Gastrocnemius medialis (tissue), 4 donors: ENCODE measurements at regions not wholly inside any gene's neighbourhood (a gene's known extent, or its start where the extent isn't known, plus 50 kb on each side); places are given as distances from the start of the nearest gene placed in this dataset.

Source experiments
- ATAC-seq, 2 donors: fragments of 150-250 bp; one replicate each; pipeline ENCODE4 v1.9.1; 2016
- DNase-seq, 2 donors: peaks; one replicate each; pipeline ENCODE4 v3.0.0-alpha.2; 2019
- H3K27ac ChIP-seq, 4 donors: fragments of 200-600 bp; sonication (generic); 1 replicate in 1 of 4; 2 replicates in 3 of 4; pipeline ENCODE4 v1.5.1; 2016 to 2018; ENCODE audit warnings: mild to moderate bottlenecking in 2 of 4, moderate library complexity in 1 of 4
- H3K27me3 ChIP-seq, 3 donors: fragments of 200-600 bp; sonication (generic) in 2 of 3; 1 replicate in 1 of 3; 2 replicates in 2 of 3; pipeline versions ENCODE4 v1.5.1 to v1.6.0; 2016 to 2019; ENCODE audit warnings: mild to moderate bottlenecking in 1 of 3, moderate library complexity in 1 of 3
- H3K36me3 ChIP-seq, 2 donors: fragments of 200-600 bp; sonication (generic) in 1 of 2; one replicate each; pipeline ENCODE4 v1.5.1; 2017 to 2018
- H3K4me1 ChIP-seq, 2 donors: fragments of 200-600 bp; sonication (generic) in 1 of 2; one replicate each; pipeline ENCODE4 v1.5.1; 2016 to 2017; ENCODE audit warnings: mild to moderate bottlenecking in 2 of 2
- H3K4me3 ChIP-seq, 4 donors: fragments of 200-600 bp; sonication (generic) in 3 of 4; 1 replicate in 1 of 4; 2 replicates in 3 of 4; pipeline ENCODE4 v1.5.1; 2016 to 2019; ENCODE audit warnings: mild to moderate bottlenecking in 2 of 4
- H3K9me3 ChIP-seq, 3 donors: fragments of 200-600 bp; sonication (generic) in 2 of 3; 1 replicate in 1 of 3; 2 replicates in 2 of 3; pipeline ENCODE4 v1.5.1; 2016 to 2019
- CTCF ChIP-seq, 5 experiments: fragments of 450-650 bp in 3 of 5; fragments of 200-600 bp in 2 of 5; sonication (generic) in 2 of 5; IDR thresholded peaks in 4 of 5; conservative IDR thresholded peaks in 1 of 5; 1 replicate in 4 of 5; 2 replicates in 1 of 5; pipeline ENCODE4 v1.5.1; 2016 to 2019; ENCODE audit warnings: antibody characterized with exemption in 5 of 5, mild to moderate bottlenecking in 3 of 5, moderate library complexity in 3 of 5
- POLR2A ChIP-seq, 2 donors: fragments of 450-650 bp; IDR thresholded peaks; one replicate each; pipeline ENCODE4 v1.6.1; 2017; ENCODE audit warnings: antibody characterized with exemption in 2 of 2, mild to moderate bottlenecking in 2 of 2, moderate library complexity in 2 of 2
- in situ Hi-C, 4 donors: fragments of 200-750 bp; cut with MboI; loops; one replicate each; pipeline versions ENCODE4 v1.15.0 to v1.8.0; 2017; ENCODE audit warnings: low sequenced_read_pairs in 4 of 4
- intact Hi-C: fragments of 100-400 bp; cut with DNase I; formaldehyde crosslinking; loops from one replicate; pipeline ENCODE4 v1.15.1; 2023; ENCODE audit warnings: low total_unique reads

- H3K27ac ChIP-seq: no peak overlapping the region
- DNase-seq (no peak), ATAC-seq (no peak)
- no peak overlapping the region for H3K4me3 ChIP-seq
- in situ Hi-C loops: no loop called here
- H3K9me3 ChIP-seq: no peaks in the 10 kb centered on the region
- no peaks in the 10 kb centered on the region for H3K36me3 ChIP-seq
- TF ChIP-seq CTCF (IDR thresholded peaks at IDR 0.05 in 4 of 5, conservative IDR thresholded peaks at IDR 0.05 in 1 of 5) (no peak), POLR2A (IDR thresholded peaks at IDR 0.05) (no peak)
- intact Hi-C loops: no loop called here
- no peaks in the 10 kb centered on the region for H3K4me1 ChIP-seq
- no peaks in the 10 kb centered on the region for H3K27me3 ChIP-seq
These were observed 605.1 kb upstream of the KLF4 start for GRCh38 chr9:108094676-108094993.

- ATAC-seq (no peak), DNase-seq (no peak)
- in situ Hi-C loops (no loop called here), intact Hi-C loops (no loop called here)
- Histone ChIP-seq H3K9me3 (no peaks in the 10 kb centered on the region), H3K36me3 (no peaks in the 10 kb centered on the region), H3K4me3 (no peak overlapping the region), H3K4me1 (no peaks in the 10 kb centered on the region), H3K27me3 (no peaks in the 10 kb centered on the region), H3K27ac (no peak overlapping the region)
- TF ChIP-seq POLR2A (IDR thresholded peaks at IDR 0.05) (no peak), CTCF (IDR thresholded peaks at IDR 0.05 in 4 of 5, conservative IDR thresholded peaks at IDR 0.05 in 1 of 5) (no peak)
These were observed 604.5 kb upstream of the KLF4 start for GRCh38 chr9:108093773-108094675.

GRCh38 chr9:108088916-108089315 is 599.3 kb upstream of the KLF4 start:
- Histone ChIP-seq H3K4me1 (peaks cover 4 to 6% of the 10 kb centered on the region in 2 donors), H3K4me3 (no peak overlapping the region), H3K36me3 (no peaks in the 10 kb centered on the region), H3K27me3 (no peaks in the 10 kb centered on the region), H3K27ac (no peak overlapping the region), H3K9me3 (no peaks in the 10 kb centered on the region)
- intact Hi-C loops: no loop called here
- TF ChIP-seq POLR2A (IDR thresholded peaks at IDR 0.05): no peak
- no peak for TF ChIP-seq CTCF (IDR thresholded peaks at IDR 0.05 in 4 of 5, conservative IDR thresholded peaks at IDR 0.05 in 1 of 5)
- ATAC-seq (no peak), DNase-seq (no peak)
- in situ Hi-C loops: no loop called here

GRCh38 chr9:108087781-108088180 is 598.2 kb upstream of the KLF4 start:
- no peaks in the 10 kb centered on the region for H3K9me3 ChIP-seq
- ATAC-seq: peak; percentile 86 to 96
- no peak overlapping the region for H3K4me3 ChIP-seq
- H3K4me1 ChIP-seq: peaks cover 4 to 6% of the 10 kb centered on the region in 2 donors
- DNase-seq: peak; percentile 22 to 69
- in situ Hi-C loops (no loop called here), intact Hi-C loops (no loop called here)
- H3K27me3 ChIP-seq: no peaks in the 10 kb centered on the region
- TF ChIP-seq POLR2A (IDR thresholded peaks at IDR 0.05) (no peak), CTCF (IDR thresholded peaks at IDR 0.05 in 4 of 5, conservative IDR thresholded peaks at IDR 0.05 in 1 of 5) (peak in 1 of 5 experiments; percentile 8)
- H3K27ac ChIP-seq: peak overlapping the region in 2 of 4 donors; percentile 2 to 40
- H3K36me3 ChIP-seq: no peaks in the 10 kb centered on the region
